ENCODE measurements at regions not wholly inside any gene's neighbourhood (a gene's known extent, or its start where the extent isn't known, plus 50 kb on each side); places are given as distances from the start of the nearest gene placed in this dataset.

DNA sequence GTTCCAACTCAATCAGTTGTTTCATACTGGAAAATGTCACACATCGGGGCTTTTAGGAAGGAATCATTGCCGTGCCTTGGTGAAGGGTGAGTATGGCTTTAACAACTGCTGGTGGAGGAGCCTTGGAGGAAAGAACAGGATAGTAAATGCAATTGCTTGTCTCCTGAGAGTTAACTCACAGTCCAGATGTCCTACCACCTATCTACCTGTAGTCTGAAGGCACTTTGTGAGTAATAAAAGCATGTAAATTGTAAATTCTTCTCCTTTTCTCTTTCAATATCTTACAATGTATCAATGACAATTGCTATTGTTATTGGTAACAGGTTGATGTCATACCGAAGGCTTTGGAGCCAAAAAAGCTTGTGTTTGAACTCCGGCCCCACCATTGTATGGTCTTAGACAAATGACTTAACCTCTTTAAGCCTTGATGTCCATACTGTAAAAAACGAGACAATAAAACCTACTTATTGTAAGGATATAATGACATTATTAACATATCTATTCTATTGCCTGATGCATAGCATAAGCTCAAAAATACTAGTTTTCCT lies 397.4 kb downstream of the ADAMTS20 start:
- WGBS (ENCODE audit: insufficient coverage, insufficient read length) = no CpG with 5 or more reads among the region's 5 CpGs

DNA sequence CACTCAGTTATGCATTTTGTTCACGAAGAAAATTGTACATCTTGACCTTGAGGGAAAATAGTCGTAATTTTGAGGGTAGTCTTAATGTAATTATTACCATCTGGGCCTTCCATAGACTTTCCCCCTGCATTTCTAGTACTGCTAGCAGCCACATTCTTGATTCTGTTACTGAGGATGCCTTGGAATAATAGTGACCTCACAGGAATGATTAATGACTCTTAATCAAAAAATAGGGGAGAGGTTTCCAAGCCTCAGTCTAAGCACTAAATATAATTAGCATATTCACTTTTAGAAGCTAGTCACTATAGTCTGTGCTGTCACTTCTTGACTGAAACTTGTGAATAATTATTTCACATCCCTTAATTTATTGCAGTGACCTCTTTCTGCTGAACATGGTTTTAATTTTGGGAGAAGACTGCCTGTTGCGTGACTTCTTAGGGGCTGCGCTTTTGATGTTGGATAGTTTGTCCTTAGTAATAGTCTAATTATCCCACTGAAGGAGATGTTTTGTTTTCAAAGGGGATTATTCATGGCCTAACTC lies 400.5 kb downstream of the ADAMTS20 start:
- WGBS (ENCODE audit: insufficient coverage, insufficient read length) = no CpG with 5 or more reads among the region's 4 CpGs
- Histone ChIP-seq H3K27me3 (ENCODE audit: control insufficient read depth, insufficient read depth, low read length) (no peaks in the 10 kb centered on the region), H3K9me3 (ENCODE audit: control insufficient read depth, insufficient read depth, low read length) (no peaks in the 10 kb centered on the region), H3K27ac (ENCODE audit: low read length) (no peak overlapping the region), H3K4me3 (ENCODE audit: low read length) (no peak overlapping the region), H3K4me1 (ENCODE audit: control insufficient read depth, insufficient read depth, low read length) (no peaks in the 10 kb centered on the region), H3K36me3 (ENCODE audit: control insufficient read depth, insufficient read depth, low read length) (no peaks in the 10 kb centered on the region)
- no peak for DNase-seq (ENCODE audit: low read depth, low spot score)

More for the DNA sequence above, 397.4 kb downstream of the ADAMTS20 start:
- H3K4me3 ChIP-seq (ENCODE audit: low read length) = no peak overlapping the region
- no peaks in the 10 kb centered on the region for H3K9me3 ChIP-seq (ENCODE audit: control insufficient read depth, insufficient read depth, low read length)
- no peak overlapping the region for H3K27ac ChIP-seq (ENCODE audit: low read length)
- peak; percentile 22 for DNase-seq (ENCODE audit: low read depth, low spot score)
- H3K4me1 ChIP-seq (ENCODE audit: control insufficient read depth, insufficient read depth, low read length) = no peaks in the 10 kb centered on the region
- H3K27me3 ChIP-seq (ENCODE audit: control insufficient read depth, insufficient read depth, low read length) = no peaks in the 10 kb centered on the region
- H3K36me3 ChIP-seq (ENCODE audit: control insufficient read depth, insufficient read depth, low read length) = no peaks in the 10 kb centered on the region

DNA sequence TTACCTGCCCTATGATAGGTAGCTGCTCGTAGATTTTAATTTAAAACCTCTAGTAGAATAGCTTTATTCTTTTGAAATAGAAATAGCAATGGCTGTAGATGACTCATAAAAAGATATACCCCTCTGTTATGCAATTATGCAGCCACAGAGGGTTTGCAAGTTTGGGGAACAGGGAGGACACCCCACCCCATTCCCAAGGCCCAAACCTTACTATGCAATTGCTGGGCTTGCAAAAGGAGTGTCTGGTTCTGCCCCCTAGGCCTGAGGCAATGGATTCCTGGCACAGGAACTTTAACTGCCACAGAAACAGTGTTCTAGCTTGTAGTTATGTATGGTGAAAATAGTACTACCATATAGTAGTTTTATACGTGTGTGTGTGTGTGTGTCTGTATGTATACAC lies 403.3 kb downstream of the ADAMTS20 start:
- no CpG with 5 or more reads among the region's 2 CpGs for WGBS (ENCODE audit: insufficient coverage, insufficient read length)
- DNase-seq (ENCODE audit: low read depth, low spot score) = no peak
- Histone ChIP-seq H3K4me3 (ENCODE audit: low read length) (no peak overlapping the region), H3K9me3 (ENCODE audit: control insufficient read depth, insufficient read depth, low read length) (no peaks in the 10 kb centered on the region), H3K27ac (ENCODE audit: low read length) (no peak overlapping the region), H3K27me3 (ENCODE audit: control insufficient read depth, insufficient read depth, low read length) (no peaks in the 10 kb centered on the region), H3K36me3 (ENCODE audit: control insufficient read depth, insufficient read depth, low read length) (no peaks in the 10 kb centered on the region), H3K4me1 (ENCODE audit: control insufficient read depth, insufficient read depth, low read length) (no peaks in the 10 kb centered on the region)

DNA sequence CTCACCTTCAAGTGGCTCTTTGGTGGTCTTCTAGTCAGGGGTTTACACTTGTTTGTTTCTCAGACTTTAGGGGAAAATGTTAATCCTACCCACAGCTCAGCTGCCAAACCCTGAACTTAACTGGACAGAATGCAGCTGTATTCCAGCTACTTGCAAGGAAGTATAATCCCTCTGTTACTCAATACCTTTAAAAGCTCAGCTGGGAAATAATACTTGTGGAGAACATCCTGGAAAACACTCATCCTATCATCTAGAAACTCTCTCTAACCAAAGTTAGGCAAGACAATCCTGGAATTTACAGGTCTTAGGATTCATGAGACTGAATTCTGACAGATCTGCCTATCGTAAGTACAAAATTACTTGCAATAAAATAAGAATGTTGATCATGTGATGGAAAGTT lies 404.1 kb downstream of the ADAMTS20 start:
- Histone ChIP-seq H3K36me3 (ENCODE audit: control insufficient read depth, insufficient read depth, low read length) (no peaks in the 10 kb centered on the region), H3K4me1 (ENCODE audit: control insufficient read depth, insufficient read depth, low read length) (no peaks in the 10 kb centered on the region), H3K4me3 (ENCODE audit: low read length) (no peak overlapping the region), H3K9me3 (ENCODE audit: control insufficient read depth, insufficient read depth, low read length) (no peaks in the 10 kb centered on the region), H3K27me3 (ENCODE audit: control insufficient read depth, insufficient read depth, low read length) (no peaks in the 10 kb centered on the region), H3K27ac (ENCODE audit: low read length) (no peak overlapping the region)
- no peak for DNase-seq (ENCODE audit: low read depth, low spot score)
- WGBS (ENCODE audit: insufficient coverage, insufficient read length) = no CpG with 5 or more reads among the region's 1 CpG

DNA sequence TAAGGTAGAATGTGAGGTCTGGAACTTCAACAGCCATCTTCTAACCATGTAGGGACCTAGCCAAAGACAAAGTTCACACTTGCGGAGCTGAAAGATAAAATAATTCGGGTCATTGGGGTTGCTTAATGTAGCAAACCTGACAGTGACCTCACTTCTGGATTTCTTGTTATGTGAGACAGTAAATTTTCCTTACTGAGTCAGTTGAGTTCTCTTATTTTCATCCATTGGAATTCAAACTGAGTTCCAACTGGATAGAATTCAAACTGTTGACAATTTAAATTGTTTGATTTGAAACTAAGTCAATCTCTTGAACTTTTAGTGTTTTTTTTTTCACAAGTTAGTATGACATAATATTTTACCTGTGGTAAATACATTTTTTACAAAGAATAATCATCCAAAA lies 406.5 kb downstream of the ADAMTS20 start:
- no peak overlapping the region for H3K27ac ChIP-seq (ENCODE audit: low read length)
- no peak for DNase-seq (ENCODE audit: low read depth, low spot score)
- no peak overlapping the region for H3K4me3 ChIP-seq (ENCODE audit: low read length)
- no peaks in the 10 kb centered on the region for H3K9me3 ChIP-seq (ENCODE audit: control insufficient read depth, insufficient read depth, low read length)
- H3K4me1 ChIP-seq (ENCODE audit: control insufficient read depth, insufficient read depth, low read length) = no peaks in the 10 kb centered on the region
- H3K27me3 ChIP-seq (ENCODE audit: control insufficient read depth, insufficient read depth, low read length) = no peaks in the 10 kb centered on the region
- no CpG with 5 or more reads among the region's 2 CpGs for WGBS (ENCODE audit: insufficient coverage, insufficient read length)
- H3K36me3 ChIP-seq (ENCODE audit: control insufficient read depth, insufficient read depth, low read length) = no peaks in the 10 kb centered on the region

DNA sequence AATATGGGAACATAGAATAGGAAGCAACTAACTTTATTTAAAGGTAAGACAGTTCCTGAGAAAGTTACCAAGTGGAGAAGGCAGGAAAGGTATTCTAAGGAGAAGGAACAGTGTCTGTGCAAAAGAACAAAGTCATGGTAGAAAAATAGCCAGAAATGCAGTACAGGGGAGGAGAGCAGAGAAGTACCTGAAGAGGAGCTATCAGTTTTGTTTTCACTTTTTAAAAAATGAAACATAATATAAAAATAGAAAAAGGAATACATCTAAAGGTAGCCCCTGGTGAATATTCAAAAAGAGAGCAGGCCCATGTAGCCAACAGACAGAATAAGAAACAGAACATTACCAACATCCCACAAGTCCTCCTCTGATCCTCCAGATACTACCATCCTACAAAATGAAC lies 408.7 kb downstream of the ADAMTS20 start:
- no peaks in the 10 kb centered on the region for H3K36me3 ChIP-seq (ENCODE audit: control insufficient read depth, insufficient read depth, low read length)
- no peaks in the 10 kb centered on the region for H3K9me3 ChIP-seq (ENCODE audit: control insufficient read depth, insufficient read depth, low read length)
- H3K4me1 ChIP-seq (ENCODE audit: control insufficient read depth, insufficient read depth, low read length) = no peaks in the 10 kb centered on the region
- H3K4me3 ChIP-seq (ENCODE audit: low read length) = no peak overlapping the region
- H3K27ac ChIP-seq (ENCODE audit: low read length) = no peak overlapping the region
- H3K27me3 ChIP-seq (ENCODE audit: control insufficient read depth, insufficient read depth, low read length) = no peaks in the 10 kb centered on the region
- no peak for DNase-seq (ENCODE audit: low read depth, low spot score)

- no peak overlapping the region for H3K27ac ChIP-seq (ENCODE audit: low read length)
- H3K4me3 ChIP-seq (ENCODE audit: low read length) = no peak overlapping the region
- H3K27me3 ChIP-seq (ENCODE audit: control insufficient read depth, insufficient read depth, low read length) = no peaks in the 10 kb centered on the region; the same call in 1 of the 2 replicates
- DNase-seq (ENCODE audit: low read depth, low spot score) = no peak
- no CpG with 5 or more reads among the region's 1 CpG for WGBS (ENCODE audit: insufficient coverage, insufficient read length)
- no peaks in the 10 kb centered on the region for H3K36me3 ChIP-seq (ENCODE audit: control insufficient read depth, insufficient read depth, low read length)
- no peaks in the 10 kb centered on the region for H3K9me3 ChIP-seq (ENCODE audit: control insufficient read depth, insufficient read depth, low read length)
- H3K4me1 ChIP-seq (ENCODE audit: control insufficient read depth, insufficient read depth, low read length) = no peaks in the 10 kb centered on the region
Measured at GRCh38 chr12:43132291-43132690, 419.7 kb downstream of the ADAMTS20 start.

GRCh38 chr12:43131301-43131700 lies 420.7 kb downstream of the ADAMTS20 start:
- Histone ChIP-seq H3K9me3 (ENCODE audit: control insufficient read depth, insufficient read depth, low read length) (no peaks in the 10 kb centered on the region), H3K27me3 (ENCODE audit: control insufficient read depth, insufficient read depth, low read length) (no peaks in the 10 kb centered on the region; the same call in 1 of the 2 replicates), H3K36me3 (ENCODE audit: control insufficient read depth, insufficient read depth, low read length) (no peaks in the 10 kb centered on the region), H3K4me3 (ENCODE audit: low read length) (no peak overlapping the region), H3K27ac (ENCODE audit: low read length) (no peak overlapping the region), H3K4me1 (ENCODE audit: control insufficient read depth, insufficient read depth, low read length) (no peaks in the 10 kb centered on the region)
- peak; percentile 9 for DNase-seq (ENCODE audit: low read depth, low spot score)
- no CpG with 5 or more reads among the region's 1 CpG for WGBS (ENCODE audit: insufficient coverage, insufficient read length)

DNA sequence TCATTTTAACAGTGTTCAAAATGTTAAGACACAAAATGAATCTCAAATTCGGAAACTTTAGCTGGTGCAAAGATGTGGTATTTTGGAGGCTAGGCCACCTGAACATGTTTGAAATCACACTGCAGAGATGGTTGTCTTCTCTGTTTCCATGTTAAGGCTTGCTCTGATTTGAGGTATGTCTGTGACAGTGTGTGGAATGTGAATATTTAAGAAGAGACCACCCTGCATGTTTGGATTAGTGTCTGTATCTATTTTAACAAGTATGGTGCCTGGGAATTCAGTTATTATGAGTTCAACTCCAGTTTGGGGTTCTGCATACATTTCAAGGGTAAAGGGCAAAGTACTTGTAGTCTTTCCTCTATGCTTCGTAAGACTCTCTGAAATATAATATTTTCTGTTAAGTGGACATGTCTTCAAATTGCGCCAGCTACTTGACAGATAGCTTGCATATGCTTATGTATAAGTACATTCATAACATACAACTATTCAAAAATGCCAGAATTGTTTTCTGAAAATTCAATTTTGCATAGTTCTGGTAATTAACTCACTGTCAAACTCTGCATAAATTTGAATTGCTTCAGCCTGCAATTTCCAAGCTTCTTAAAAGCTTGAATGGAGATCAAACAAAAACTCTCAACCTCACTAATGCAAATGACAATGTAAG lies 424.0 kb downstream of the ADAMTS20 start:
- Histone ChIP-seq H3K27me3 (ENCODE audit: control insufficient read depth, insufficient read depth, low read length) (no peaks in the 10 kb centered on the region), H3K27ac (ENCODE audit: low read length) (no peak overlapping the region), H3K4me1 (ENCODE audit: control insufficient read depth, insufficient read depth, low read length) (no peaks in the 10 kb centered on the region), H3K9me3 (ENCODE audit: control insufficient read depth, insufficient read depth, low read length) (no peaks in the 10 kb centered on the region), H3K4me3 (ENCODE audit: low read length) (no peak overlapping the region), H3K36me3 (ENCODE audit: control insufficient read depth, insufficient read depth, low read length) (no peaks in the 10 kb centered on the region)
- no peak for DNase-seq (ENCODE audit: low read depth, low spot score)
- WGBS (ENCODE audit: insufficient coverage, insufficient read length) = no CpG with 5 or more reads among the region's 3 CpGs

DNA sequence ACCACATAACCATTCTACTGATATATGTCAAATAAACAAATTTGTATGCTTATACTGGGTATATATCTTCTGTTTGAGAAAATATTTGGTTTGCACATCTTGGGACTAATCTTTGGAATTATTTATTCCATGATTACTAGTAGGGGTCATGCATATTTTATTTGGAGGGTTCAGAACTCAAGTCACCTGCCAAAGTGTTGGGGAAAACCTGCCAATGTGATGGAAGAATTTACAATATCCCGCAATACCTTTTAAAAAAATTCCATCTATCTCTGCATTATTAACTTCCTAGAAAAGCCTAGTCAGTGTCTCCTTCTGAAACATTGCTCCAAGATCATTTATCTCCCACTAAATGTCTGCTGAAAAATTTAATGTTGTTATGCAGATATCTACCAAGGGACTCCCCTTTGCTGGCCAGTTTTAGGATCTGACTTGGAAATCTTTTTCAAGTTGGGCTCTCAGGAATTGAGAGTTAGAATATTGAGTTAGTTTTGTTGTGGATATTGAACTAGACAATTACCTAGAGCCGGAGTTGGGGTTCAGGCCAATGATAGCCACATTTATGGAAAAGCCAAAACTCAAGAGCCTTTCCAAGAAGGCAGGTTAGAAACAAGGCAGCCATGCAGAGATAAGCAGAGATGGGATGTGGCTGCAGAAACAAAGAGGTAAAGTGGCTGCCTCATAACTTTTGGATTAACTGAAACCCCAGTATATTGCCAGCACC lies 425.2 kb downstream of the ADAMTS20 start:
- H3K36me3 ChIP-seq (ENCODE audit: control insufficient read depth, insufficient read depth, low read length) = no peaks in the 10 kb centered on the region
- no peaks in the 10 kb centered on the region for H3K9me3 ChIP-seq (ENCODE audit: control insufficient read depth, insufficient read depth, low read length)
- no peaks in the 10 kb centered on the region for H3K27me3 ChIP-seq (ENCODE audit: control insufficient read depth, insufficient read depth, low read length)
- no peak for DNase-seq (ENCODE audit: low read depth, low spot score)
- H3K27ac ChIP-seq (ENCODE audit: low read length) = no peak overlapping the region
- no peak overlapping the region for H3K4me3 ChIP-seq (ENCODE audit: low read length)
- WGBS (ENCODE audit: insufficient coverage, insufficient read length) = 100% methylated on average over 1 of the region's 2 CpGs
- no peaks in the 10 kb centered on the region for H3K4me1 ChIP-seq (ENCODE audit: control insufficient read depth, insufficient read depth, low read length)
